Naive thymus-derived CD4-positive, alpha-beta T cell (primary cell): ENCODE measurements at regions not wholly inside any gene's neighbourhood (a gene's known extent, or its start where the extent isn't known, plus 50 kb on each side); places are given as distances from the start of the nearest gene placed in this dataset.

Source experiments
- ATAC-seq: fragments of 150-1000 bp; cut with Tn5 transposase; 2 replicates; pipeline ENCODE4 v1.10.0; 2021; ENCODE audit warnings: mild to moderate bottlenecking, moderate library complexity
- CTCF ChIA-PET: fragments of 350-600 bp; sonication (Branson Sonifier 250); formaldehyde crosslinking; loops from one replicate; lab custom pipeline; 2021; ENCODE audit warnings: antibody characterized with exemption; lab: Charles Lee
- POLR2A ChIA-PET: fragments of 350-600 bp; sonication (Branson Sonifier 250); formaldehyde crosslinking; loops from one replicate; lab custom pipeline; 2021; ENCODE audit warnings: antibody characterized with exemption, inconsistent platforms; lab: Charles Lee
- DNase-seq, 9 donors: peaks; one replicate each; pipeline versions ENCODE4 v3.0.0 to v3.0.0-alpha.2; 2020 to 2022; ENCODE audit warnings: mixed read lengths in 1 of 9
- H3K27ac ChIP-seq: one replicate; pipeline ENCODE4 v1.7.0; 2013; ENCODE audit warnings: mild to moderate bottlenecking, low read depth, low read length, moderate library complexity
- H3K27me3 ChIP-seq, 2 donors: one replicate each; pipeline ENCODE4 v1.7.0; 2013; ENCODE audit warnings: low read length in 2 of 2, mild to moderate bottlenecking in 2 of 2, moderate library complexity in 2 of 2; ENCODE audit not compliant: control insufficient read depth in 2 of 2, insufficient read depth in 2 of 2
- H3K36me3 ChIP-seq, 3 experiments: 1 replicate in 2 of 3; 2 replicates in 1 of 3; pipeline ENCODE4 v1.7.0; 2013; ENCODE audit warnings: low read length in 3 of 3, mild to moderate bottlenecking in 3 of 3, moderate library complexity in 1 of 3; ENCODE audit not compliant: insufficient read depth in 3 of 3, control insufficient read depth in 2 of 3
- H3K4me1 ChIP-seq, 2 donors: one replicate each; pipeline ENCODE4 v1.7.0; 2013; ENCODE audit warnings: low read length in 2 of 2, mild to moderate bottlenecking in 2 of 2, moderate library complexity in 1 of 2; ENCODE audit not compliant: control insufficient read depth in 2 of 2, insufficient read depth in 2 of 2
- H3K4me3 ChIP-seq: 2 replicates; pipeline ENCODE4 v1.7.0; 2013; ENCODE audit warnings: mild to moderate bottlenecking, low read length
- H3K9me3 ChIP-seq, 3 experiments: 1 replicate in 2 of 3; 2 replicates in 1 of 3; pipeline ENCODE4 v1.7.0; 2013; ENCODE audit warnings: low read length in 3 of 3; ENCODE audit not compliant: control insufficient read depth in 2 of 3
- H3K27ac Mint-ChIP-seq, 9 donors: one replicate each; pipeline ENCODE4 v1.8.0; 2020 to 2022; ENCODE audit warnings: mixed read lengths in 9 of 9, mild to moderate bottlenecking in 8 of 9, moderate library complexity in 5 of 9, inconsistent platforms in 2 of 9
- H3K27me3 Mint-ChIP-seq, 5 donors: one replicate each; pipeline ENCODE4 v1.8.0; 2021 to 2022; ENCODE audit warnings: mixed read lengths in 5 of 5, mild to moderate bottlenecking in 1 of 5
- H3K36me3 Mint-ChIP-seq, 5 donors: one replicate each; pipeline ENCODE4 v1.8.0; 2020 to 2022; ENCODE audit warnings: mixed read lengths in 5 of 5, mild to moderate bottlenecking in 3 of 5, inconsistent platforms in 1 of 5
- H3K4me1 Mint-ChIP-seq, 7 donors: one replicate each; pipeline ENCODE4 v1.8.0; 2020 to 2022; ENCODE audit warnings: mixed read lengths in 7 of 7, mild to moderate bottlenecking in 3 of 7, inconsistent platforms in 1 of 7
- H3K4me3 Mint-ChIP-seq, 10 donors: one replicate each; pipeline ENCODE4 v1.8.0; 2020 to 2022; ENCODE audit warnings: mild to moderate bottlenecking in 10 of 10, mixed read lengths in 10 of 10, moderate library complexity in 6 of 10, inconsistent platforms in 2 of 10
- H3K9me3 Mint-ChIP-seq, 11 donors: one replicate each; pipeline ENCODE4 v1.8.0; 2020 to 2022; ENCODE audit warnings: mixed read lengths in 11 of 11, mild to moderate bottlenecking in 4 of 11, inconsistent platforms in 1 of 11, moderate library complexity in 1 of 11
- intact Hi-C, 2 donors: fragments of 100-400 bp; cut with micrococcal nuclease; formaldehyde crosslinking; loops; one replicate each; pipeline ENCODE4 v1.15.1; 2023

DNA sequence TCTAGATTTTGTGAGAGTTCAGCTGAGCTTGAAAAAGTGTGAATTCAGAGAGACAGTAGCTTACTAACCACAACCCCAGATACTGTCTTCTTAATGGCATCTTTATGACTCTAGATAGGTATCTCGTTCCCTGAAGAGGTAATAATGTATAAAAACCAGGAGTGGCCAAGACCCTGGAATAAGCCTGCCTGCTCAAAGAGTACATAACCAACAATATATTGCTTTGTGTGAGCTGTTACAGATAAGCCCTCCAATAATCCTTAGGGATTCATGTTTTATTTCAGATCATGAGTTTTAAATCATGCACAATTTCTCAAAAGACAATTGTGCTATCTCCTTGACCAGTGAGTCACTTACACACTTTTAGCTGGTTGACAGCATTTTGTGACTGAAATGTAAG, 327.8 kb upstream of the ADGRB3 start:
- intact Hi-C loops, result no loop called here
- H3K36me3 ChIP-seq, result no peaks in the 10 kb centered on the region
- DNase-seq, result no peak
- Mint-ChIP-seq H3K36me3 (no peaks in the 10 kb centered on the region), H3K4me3 (no peak overlapping the region), H3K27me3 (no peaks in the 10 kb centered on the region), H3K9me3 (peaks cover 0 to 18% (median 6%) of the 10 kb centered on the region in 11 donors), H3K4me1 (no peaks in the 10 kb centered on the region), H3K27ac (no peak overlapping the region)
- no peaks in the 10 kb centered on the region for H3K27me3 ChIP-seq
- no peaks in the 10 kb centered on the region for H3K9me3 ChIP-seq
- ATAC-seq, result no peak
- ChIA-PET POLR2A (no interaction called here), CTCF (interaction anchor here (0.6 kb wide), 1 partner anchor 1259 kb away, joined by 3 read pairs; no protein-coding TSS in a partner anchor)
- H3K4me1 ChIP-seq, result no peaks in the 10 kb centered on the region
- H3K4me3 ChIP-seq, result no peak overlapping the region
- H3K27ac ChIP-seq, result no peak overlapping the region

GRCh38 chr6:68296126-68296525, 339.0 kb upstream of the ADGRB3 start:
- Histone ChIP-seq H3K27me3 (no peaks in the 10 kb centered on the region), H3K4me3 (no peak overlapping the region), H3K9me3 (no peaks in the 10 kb centered on the region), H3K4me1 (no peaks in the 10 kb centered on the region), H3K27ac (no peak overlapping the region), H3K36me3 (no peaks in the 10 kb centered on the region)
- ChIA-PET CTCF (no interaction called here), POLR2A (no interaction called here)
- H3K27me3 Mint-ChIP-seq, result no peaks in the 10 kb centered on the region
- H3K9me3 Mint-ChIP-seq, result peaks cover 0 to 30% (median 4%) of the 10 kb centered on the region in 11 donors
- H3K36me3 Mint-ChIP-seq, result no peaks in the 10 kb centered on the region
- ATAC-seq, result no peak
- no peak overlapping the region for H3K27ac Mint-ChIP-seq
- intact Hi-C loops, result no loop called here
- no peak for DNase-seq
- no peaks in the 10 kb centered on the region for H3K4me1 Mint-ChIP-seq
- no peak overlapping the region for H3K4me3 Mint-ChIP-seq

DNA sequence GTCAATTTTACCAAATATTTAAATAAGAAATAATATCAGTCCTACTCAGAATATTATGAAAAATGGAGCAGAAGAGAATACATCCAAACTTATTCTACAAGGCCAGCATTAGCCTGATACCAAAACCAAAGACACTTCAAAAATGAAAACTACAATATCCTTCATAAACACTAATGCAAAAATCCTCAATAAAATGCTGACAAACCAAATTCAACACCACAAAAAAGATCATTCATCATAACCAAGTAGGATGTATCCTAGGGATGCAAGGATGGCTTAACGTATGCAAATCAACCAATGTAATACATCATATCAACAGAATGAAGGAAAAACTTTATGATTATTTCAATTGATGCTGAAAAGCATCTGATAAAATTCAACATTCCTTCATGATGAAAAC, 352.4 kb upstream of the ADGRB3 start:
- POLR2A ChIA-PET, result no interaction called here
- CTCF ChIA-PET, result no interaction called here
- intact Hi-C loops, result no loop called here

DNA sequence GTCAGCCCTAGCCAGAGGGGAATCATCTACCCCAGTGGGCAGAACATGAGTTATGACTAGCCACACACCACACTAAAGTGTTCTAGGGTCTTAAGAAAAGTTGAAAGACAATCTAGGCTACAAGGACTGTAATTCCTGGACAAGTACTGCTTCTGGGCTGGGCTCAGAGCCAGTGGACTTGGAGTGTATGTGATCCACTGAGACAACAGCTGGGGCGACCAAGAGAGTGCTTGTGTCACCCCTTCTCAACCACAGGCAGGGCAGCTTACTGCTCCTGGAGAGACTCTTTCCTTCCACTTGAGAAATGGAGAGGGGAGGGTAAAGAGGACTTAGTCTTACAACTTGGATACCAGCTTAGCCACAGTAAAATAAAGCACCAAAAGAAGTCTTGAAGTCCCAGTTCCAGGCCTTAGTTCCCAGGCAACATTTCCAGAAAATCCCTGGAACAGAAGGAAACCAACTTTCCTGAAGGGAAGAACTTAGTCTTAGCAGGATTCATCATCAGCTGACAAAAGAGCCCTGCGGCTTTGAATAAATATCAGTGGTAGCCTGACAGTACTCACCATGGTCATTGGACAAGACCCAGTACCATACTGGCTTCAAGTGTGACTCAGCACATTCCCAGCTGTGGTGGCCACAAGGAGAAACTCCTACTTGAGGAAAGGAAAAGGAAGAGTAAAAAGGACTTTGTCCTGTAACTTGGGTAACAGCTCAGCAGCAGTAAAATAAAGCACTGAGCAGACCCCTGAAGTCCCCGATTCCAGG, 355.1 kb upstream of the ADGRB3 start:
- ChIA-PET POLR2A (no interaction called here), CTCF (no interaction called here)
- Mint-ChIP-seq H3K4me3 (no peak overlapping the region), H3K9me3 (peaks cover 0 to 23% (median 6%) of the 10 kb centered on the region in 11 donors), H3K4me1 (no peaks in the 10 kb centered on the region), H3K36me3 (no peaks in the 10 kb centered on the region), H3K27ac (no peak overlapping the region), H3K27me3 (no peaks in the 10 kb centered on the region)
- Histone ChIP-seq H3K27me3 (no peaks in the 10 kb centered on the region), H3K27ac (no peak overlapping the region), H3K4me3 (no peak overlapping the region), H3K9me3 (no peaks in the 10 kb centered on the region), H3K36me3 (no peaks in the 10 kb centered on the region), H3K4me1 (no peaks in the 10 kb centered on the region)
- intact Hi-C loops, result no loop called here
- no peak for DNase-seq
- ATAC-seq, result no peak

More for the DNA sequence above, 352.4 kb upstream of the ADGRB3 start:
- no peak overlapping the region for H3K4me3 ChIP-seq
- no peaks in the 10 kb centered on the region for H3K4me1 Mint-ChIP-seq
- no peaks in the 10 kb centered on the region for H3K4me1 ChIP-seq
- no peak overlapping the region for H3K27ac ChIP-seq
- no peaks in the 10 kb centered on the region for H3K27me3 Mint-ChIP-seq
- no peaks in the 10 kb centered on the region for H3K36me3 ChIP-seq
- no peak overlapping the region for H3K27ac Mint-ChIP-seq
- H3K4me3 Mint-ChIP-seq, result no peak overlapping the region
- DNase-seq (no peak), ATAC-seq (no peak)
- H3K27me3 ChIP-seq, result no peaks in the 10 kb centered on the region
- no peaks in the 10 kb centered on the region for H3K9me3 ChIP-seq
- no peaks in the 10 kb centered on the region for H3K36me3 Mint-ChIP-seq
- peaks cover 0 to 27% (median 9%) of the 10 kb centered on the region in 11 donors for H3K9me3 Mint-ChIP-seq

DNA sequence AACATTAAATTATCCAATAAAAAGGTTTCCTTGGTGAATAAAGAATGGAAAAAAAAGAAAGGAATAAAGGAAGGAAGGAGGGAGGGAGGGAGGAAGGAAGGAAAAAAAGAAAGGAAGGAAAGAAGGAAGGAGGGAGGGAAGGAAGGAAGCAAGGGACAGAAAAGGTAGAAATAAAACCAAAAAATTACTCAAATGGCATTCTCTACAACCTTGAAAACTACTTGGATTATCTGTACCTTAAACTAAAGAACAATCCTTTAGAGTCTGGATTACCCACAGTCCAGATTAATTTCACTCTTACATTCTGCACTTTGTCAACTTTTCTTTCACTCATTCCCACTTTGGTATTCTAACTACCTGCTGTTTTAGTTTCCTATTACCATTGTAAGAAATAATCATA, 361.8 kb upstream of the ADGRB3 start:
- ATAC-seq (no peak), DNase-seq (no peak)
- H3K9me3 ChIP-seq, result no peaks in the 10 kb centered on the region
- no peak overlapping the region for H3K4me3 Mint-ChIP-seq
- H3K4me1 ChIP-seq, result no peaks in the 10 kb centered on the region
- H3K27ac ChIP-seq, result no peak overlapping the region
- H3K4me1 Mint-ChIP-seq, result no peaks in the 10 kb centered on the region
- no peak overlapping the region for H3K4me3 ChIP-seq
- H3K27me3 ChIP-seq, result no peaks in the 10 kb centered on the region
- peaks cover 0 to 9% (median 1%) of the 10 kb centered on the region in 11 donors for H3K9me3 Mint-ChIP-seq
- no peaks in the 10 kb centered on the region for H3K36me3 ChIP-seq
- no peaks in the 10 kb centered on the region for H3K36me3 Mint-ChIP-seq
- no peaks in the 10 kb centered on the region for H3K27me3 Mint-ChIP-seq
- POLR2A ChIA-PET, result no interaction called here
- intact Hi-C loops, result no loop called here
- no peak overlapping the region for H3K27ac Mint-ChIP-seq
- CTCF ChIA-PET, result no interaction called here

- no peaks in the 10 kb centered on the region for H3K36me3 ChIP-seq
- CTCF ChIA-PET, result no interaction called here
- POLR2A ChIA-PET, result no interaction called here
Measured at GRCh38 chr6:68256391-68256790, 378.7 kb upstream of the ADGRB3 start.

DNA sequence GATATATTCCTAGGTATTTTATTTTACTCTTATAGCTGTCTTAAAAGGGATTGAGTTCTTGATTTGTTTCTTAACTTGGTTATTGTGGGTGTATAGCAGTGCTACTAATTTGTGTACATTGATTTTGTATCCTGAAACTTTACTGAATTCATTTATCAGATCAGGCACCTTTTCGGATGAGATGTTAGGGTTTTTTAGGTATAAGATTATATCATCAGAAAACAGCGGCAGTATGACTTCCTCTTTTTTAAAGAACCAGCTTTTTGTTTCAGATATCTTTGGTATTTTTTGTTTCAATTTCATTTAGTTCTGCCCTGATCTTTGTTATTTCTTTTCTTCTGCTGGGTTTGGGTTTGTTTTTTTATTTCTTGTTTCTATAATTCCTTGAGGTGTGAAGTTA, 382.4 kb upstream of the ADGRB3 start:
- ATAC-seq, result no peak

More at GRCh38 chr6:68256391-68256790, 378.7 kb upstream of the ADGRB3 start:
- no peak overlapping the region for H3K27ac ChIP-seq
- H3K4me3 ChIP-seq, result no peak overlapping the region
- H3K27me3 Mint-ChIP-seq, result no peaks in the 10 kb centered on the region
- no peaks in the 10 kb centered on the region for H3K9me3 ChIP-seq
- H3K4me1 ChIP-seq, result no peaks in the 10 kb centered on the region
- no peak for ATAC-seq
- H3K27me3 ChIP-seq, result no peaks in the 10 kb centered on the region
- H3K9me3 Mint-ChIP-seq, result peaks cover 2 to 46% (median 19%) of the 10 kb centered on the region in 11 donors
- intact Hi-C loops, result no loop called here
- no peak overlapping the region for H3K4me3 Mint-ChIP-seq
- no peaks in the 10 kb centered on the region for H3K36me3 Mint-ChIP-seq
- no peak overlapping the region for H3K27ac Mint-ChIP-seq
- H3K4me1 Mint-ChIP-seq, result no peaks in the 10 kb centered on the region
- DNase-seq, result no peak

More for the DNA sequence above, 382.4 kb upstream of the ADGRB3 start:
- peaks cover 1 to 33% (median 14%) of the 10 kb centered on the region in 11 donors for H3K9me3 Mint-ChIP-seq
- Histone ChIP-seq H3K36me3 (no peaks in the 10 kb centered on the region), H3K27ac (no peak overlapping the region), H3K4me3 (no peak overlapping the region), H3K4me1 (no peaks in the 10 kb centered on the region), H3K27me3 (no peaks in the 10 kb centered on the region), H3K9me3 (no peaks in the 10 kb centered on the region)
- intact Hi-C loops, result no loop called here
- no peaks in the 10 kb centered on the region for H3K4me1 Mint-ChIP-seq
- no peak overlapping the region for H3K4me3 Mint-ChIP-seq
- no peak overlapping the region for H3K27ac Mint-ChIP-seq
- no peaks in the 10 kb centered on the region for H3K27me3 Mint-ChIP-seq
- ChIA-PET CTCF (no interaction called here), POLR2A (no interaction called here)
- no peaks in the 10 kb centered on the region for H3K36me3 Mint-ChIP-seq
- DNase-seq, result no peak
